HEK293 (cell line): ENCODE measurements at regions not wholly inside any gene's neighbourhood (a gene's known extent, or its start where the extent isn't known, plus 50 kb on each side); places are given as distances from the start of the nearest gene placed in this dataset.

Experiments
- CTCF ChIA-PET: fragments of 350-600 bp; formaldehyde crosslinking; extraction: SDS; loops from one replicate; lab custom pipeline; 2021; ENCODE audit warnings: antibody characterized with exemption; lab: Yijun Ruan, JAX
- POLR2A ChIA-PET: fragments of 300-600 bp; formaldehyde crosslinking; extraction: SDS; loops from one replicate; lab custom pipeline; 2020; ENCODE audit warnings: antibody characterized with exemption, inconsistent platforms; lab: Yijun Ruan, JAX
- H3K27ac ChIP-seq: fragments of 200-500 bp; sonication (Bioruptor generic); 2 replicates; pipeline ENCODE4 v1.5.1; 2014; ENCODE audit warnings: low read depth, low read length, control low read depth, inconsistent platforms; ENCODE audit errors: extremely low read depth
- H3K36me3 ChIP-seq, 2 experiments: fragments of 200-500 bp in 1 of 2; sonication (Bioruptor generic) in 1 of 2; 1 replicate in 1 of 2; 2 replicates in 1 of 2; pipeline ENCODE4 v1.5.1; 2014 to 2017; ENCODE audit warnings: inconsistent platforms in 2 of 2, low read length in 2 of 2; ENCODE audit not compliant: control insufficient read depth in 2 of 2, insufficient read depth in 1 of 2
- H3K4me1 ChIP-seq: fragments of 200-500 bp; sonication (Bioruptor generic); 2 replicates; pipeline ENCODE4 v1.5.1; 2014; ENCODE audit warnings: mild to moderate bottlenecking, low read length, inconsistent platforms; ENCODE audit not compliant: control insufficient read depth, insufficient read depth
- H3K4me3 ChIP-seq: 2 replicates; pipeline ENCODE4 v1.5.1; 2011; ENCODE audit warnings: low read depth, mild to moderate bottlenecking, control low read depth, low read length, moderate library complexity
- H3K9me3 ChIP-seq: fragments of 200-500 bp; sonication (Bioruptor generic); 2 replicates; pipeline ENCODE4 v1.5.1; 2014; ENCODE audit warnings: low read depth, low read length, inconsistent platforms; ENCODE audit not compliant: control insufficient read depth, insufficient read depth
- EGR2 ChIP-seq: fragments of 450-650 bp; formaldehyde crosslinking; IDR thresholded peaks from 2 replicates; pipeline ENCODE4 v1.5.1; 2016; ENCODE audit warnings: low read depth, missing biosample characterization, missing genetic modification characterization
- HOXC10 ChIP-seq: sonication (generic); formaldehyde crosslinking; IDR thresholded peaks from 2 replicates; pipeline ENCODE4 v1.8.1; 2023; ENCODE audit warnings: mild to moderate bottlenecking, missing genetic modification reagents
- MZF1 ChIP-seq: fragments of 450-650 bp; formaldehyde crosslinking; IDR thresholded peaks from 2 replicates; pipeline ENCODE4 v1.5.1; 2017; ENCODE audit warnings: missing biosample characterization, missing genetic modification characterization, borderline replicate concordance
- OVOL3 ChIP-seq: fragments of 450-650 bp; formaldehyde crosslinking; IDR thresholded peaks from 2 replicates; pipeline ENCODE4 v1.5.1; 2016; ENCODE audit warnings: missing biosample characterization, missing genetic modification characterization
- WT1 ChIP-seq: fragments of 450-650 bp; formaldehyde crosslinking; IDR thresholded peaks from 2 replicates; pipeline ENCODE4 v1.5.1; 2016; ENCODE audit warnings: missing biosample characterization, missing genetic modification characterization
- ZBTB20 ChIP-seq: fragments of 450-650 bp; formaldehyde crosslinking; IDR thresholded peaks from 2 replicates; pipeline ENCODE4 v1.5.1; 2016; ENCODE audit warnings: missing biosample characterization, missing genetic modification characterization
- ZNF202 ChIP-seq: fragments of 450-650 bp; formaldehyde crosslinking; IDR thresholded peaks from 2 replicates; pipeline ENCODE4 v1.5.1; 2016; ENCODE audit warnings: missing biosample characterization, missing genetic modification characterization, borderline replicate concordance
- ZNF302 ChIP-seq: fragments of 450-650 bp; formaldehyde crosslinking; IDR thresholded peaks from 2 replicates; pipeline ENCODE4 v1.5.1; 2016; ENCODE audit warnings: missing biosample characterization, missing genetic modification characterization, low read depth
- ZNF394 ChIP-seq: fragments of 450-650 bp; formaldehyde crosslinking; IDR thresholded peaks from 2 replicates; pipeline ENCODE4 v1.5.1; 2016; ENCODE audit warnings: missing biosample characterization, missing genetic modification characterization, mild to moderate bottlenecking, moderate library complexity, borderline replicate concordance
- ZNF416 ChIP-seq: fragments of 450-650 bp; formaldehyde crosslinking; IDR thresholded peaks from 2 replicates; pipeline ENCODE4 v1.5.1; 2016; ENCODE audit warnings: missing biosample characterization, missing genetic modification characterization
- ZNF426 ChIP-seq: fragments of 450-650 bp; formaldehyde crosslinking; IDR thresholded peaks from 2 replicates; pipeline ENCODE4 v1.5.1; 2017; ENCODE audit warnings: missing biosample characterization, missing genetic modification characterization, mild to moderate bottlenecking, inconsistent platforms, moderate library complexity
- ZNF530 ChIP-seq: fragments of 450-650 bp; formaldehyde crosslinking; IDR thresholded peaks from 2 replicates; pipeline ENCODE4 v1.5.1; 2016; ENCODE audit warnings: low read depth, missing biosample characterization, missing genetic modification characterization
- ZNF560 ChIP-seq: fragments of 450-650 bp; formaldehyde crosslinking; IDR thresholded peaks from 2 replicates; pipeline ENCODE4 v1.5.1; 2017; ENCODE audit warnings: missing biosample characterization, missing genetic modification characterization, borderline replicate concordance
- ZNF670 ChIP-seq: fragments of 450-650 bp; formaldehyde crosslinking; IDR thresholded peaks from 2 replicates; pipeline ENCODE4 v1.5.1; 2016; ENCODE audit warnings: missing biosample characterization, missing genetic modification characterization, low read depth
- ZSCAN23 ChIP-seq: fragments of 450-650 bp; formaldehyde crosslinking; IDR thresholded peaks from 2 replicates; pipeline ENCODE4 v1.5.1; 2016; ENCODE audit warnings: missing biosample characterization, missing genetic modification characterization
- TF ChIP-seq, protein P1 (sequence below): fragments of 450-650 bp; formaldehyde crosslinking; IDR thresholded peaks from 2 replicates; pipeline ENCODE4 v1.5.1; 2016; ENCODE audit warnings: missing biosample characterization, missing genetic modification characterization
- TF ChIP-seq, protein P2 (sequence below): fragments of 450-650 bp; formaldehyde crosslinking; IDR thresholded peaks from 2 replicates; pipeline ENCODE4 v1.5.1; 2016; ENCODE audit warnings: missing biosample characterization, missing genetic modification characterization, borderline replicate concordance
- TF ChIP-seq, protein P3 (sequence below): fragments of 450-650 bp; formaldehyde crosslinking; IDR thresholded peaks from 2 replicates; pipeline ENCODE4 v1.5.1; 2016; ENCODE audit warnings: missing biosample characterization, missing genetic modification characterization
- TF ChIP-seq, protein P4 (sequence below): fragments of 450-650 bp; formaldehyde crosslinking; IDR thresholded peaks from 2 replicates; pipeline ENCODE4 v1.5.1; 2016; ENCODE audit warnings: missing biosample characterization, missing genetic modification characterization

DNA sequence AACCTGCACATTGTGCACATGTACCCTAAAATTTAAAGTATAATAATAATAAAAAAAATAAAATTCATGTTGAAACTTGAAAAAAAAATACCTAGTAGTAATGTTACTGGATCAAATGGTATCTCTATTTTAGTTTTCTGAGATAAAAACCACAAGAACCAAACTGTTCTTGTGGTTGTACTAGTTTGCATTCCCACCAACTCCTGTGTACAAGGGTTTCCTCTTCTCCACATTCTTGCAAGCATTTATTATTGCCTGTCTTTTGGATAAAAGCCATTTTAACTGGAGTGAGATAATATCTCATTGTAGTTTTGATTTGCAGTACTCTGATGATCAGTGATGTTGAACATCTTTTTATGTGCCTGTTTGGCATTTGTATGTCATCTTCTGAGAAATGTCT is 177.7 kb downstream of the KIF20B start:
- H3K4me1 ChIP-seq = no peaks in the 10 kb centered on the region
- no peak overlapping the region for H3K27ac ChIP-seq
- H3K4me3 ChIP-seq = no peak overlapping the region
- H3K9me3 ChIP-seq = no peaks in the 10 kb centered on the region; the same call in 1 of the 2 replicates
- no peaks in the 10 kb centered on the region for H3K36me3 ChIP-seq
- ChIA-PET CTCF (no interaction called here), POLR2A (no interaction called here)
- TF ChIP-seq, protein P1, sequence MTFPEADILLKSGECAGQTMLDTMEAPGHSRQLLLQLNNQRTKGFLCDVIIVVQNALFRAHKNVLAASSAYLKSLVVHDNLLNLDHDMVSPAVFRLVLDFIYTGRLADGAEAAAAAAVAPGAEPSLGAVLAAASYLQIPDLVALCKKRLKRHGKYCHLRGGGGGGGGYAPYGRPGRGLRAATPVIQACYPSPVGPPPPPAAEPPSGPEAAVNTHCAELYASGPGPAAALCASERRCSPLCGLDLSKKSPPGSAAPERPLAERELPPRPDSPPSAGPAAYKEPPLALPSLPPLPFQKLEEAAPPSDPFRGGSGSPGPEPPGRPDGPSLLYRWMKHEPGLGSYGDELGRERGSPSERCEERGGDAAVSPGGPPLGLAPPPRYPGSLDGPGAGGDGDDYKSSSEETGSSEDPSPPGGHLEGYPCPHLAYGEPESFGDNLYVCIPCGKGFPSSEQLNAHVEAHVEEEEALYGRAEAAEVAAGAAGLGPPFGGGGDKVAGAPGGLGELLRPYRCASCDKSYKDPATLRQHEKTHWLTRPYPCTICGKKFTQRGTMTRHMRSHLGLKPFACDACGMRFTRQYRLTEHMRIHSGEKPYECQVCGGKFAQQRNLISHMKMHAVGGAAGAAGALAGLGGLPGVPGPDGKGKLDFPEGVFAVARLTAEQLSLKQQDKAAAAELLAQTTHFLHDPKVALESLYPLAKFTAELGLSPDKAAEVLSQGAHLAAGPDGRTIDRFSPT (tag by site-specific recombination) = no peak
- TF ChIP-seq, protein P2, sequence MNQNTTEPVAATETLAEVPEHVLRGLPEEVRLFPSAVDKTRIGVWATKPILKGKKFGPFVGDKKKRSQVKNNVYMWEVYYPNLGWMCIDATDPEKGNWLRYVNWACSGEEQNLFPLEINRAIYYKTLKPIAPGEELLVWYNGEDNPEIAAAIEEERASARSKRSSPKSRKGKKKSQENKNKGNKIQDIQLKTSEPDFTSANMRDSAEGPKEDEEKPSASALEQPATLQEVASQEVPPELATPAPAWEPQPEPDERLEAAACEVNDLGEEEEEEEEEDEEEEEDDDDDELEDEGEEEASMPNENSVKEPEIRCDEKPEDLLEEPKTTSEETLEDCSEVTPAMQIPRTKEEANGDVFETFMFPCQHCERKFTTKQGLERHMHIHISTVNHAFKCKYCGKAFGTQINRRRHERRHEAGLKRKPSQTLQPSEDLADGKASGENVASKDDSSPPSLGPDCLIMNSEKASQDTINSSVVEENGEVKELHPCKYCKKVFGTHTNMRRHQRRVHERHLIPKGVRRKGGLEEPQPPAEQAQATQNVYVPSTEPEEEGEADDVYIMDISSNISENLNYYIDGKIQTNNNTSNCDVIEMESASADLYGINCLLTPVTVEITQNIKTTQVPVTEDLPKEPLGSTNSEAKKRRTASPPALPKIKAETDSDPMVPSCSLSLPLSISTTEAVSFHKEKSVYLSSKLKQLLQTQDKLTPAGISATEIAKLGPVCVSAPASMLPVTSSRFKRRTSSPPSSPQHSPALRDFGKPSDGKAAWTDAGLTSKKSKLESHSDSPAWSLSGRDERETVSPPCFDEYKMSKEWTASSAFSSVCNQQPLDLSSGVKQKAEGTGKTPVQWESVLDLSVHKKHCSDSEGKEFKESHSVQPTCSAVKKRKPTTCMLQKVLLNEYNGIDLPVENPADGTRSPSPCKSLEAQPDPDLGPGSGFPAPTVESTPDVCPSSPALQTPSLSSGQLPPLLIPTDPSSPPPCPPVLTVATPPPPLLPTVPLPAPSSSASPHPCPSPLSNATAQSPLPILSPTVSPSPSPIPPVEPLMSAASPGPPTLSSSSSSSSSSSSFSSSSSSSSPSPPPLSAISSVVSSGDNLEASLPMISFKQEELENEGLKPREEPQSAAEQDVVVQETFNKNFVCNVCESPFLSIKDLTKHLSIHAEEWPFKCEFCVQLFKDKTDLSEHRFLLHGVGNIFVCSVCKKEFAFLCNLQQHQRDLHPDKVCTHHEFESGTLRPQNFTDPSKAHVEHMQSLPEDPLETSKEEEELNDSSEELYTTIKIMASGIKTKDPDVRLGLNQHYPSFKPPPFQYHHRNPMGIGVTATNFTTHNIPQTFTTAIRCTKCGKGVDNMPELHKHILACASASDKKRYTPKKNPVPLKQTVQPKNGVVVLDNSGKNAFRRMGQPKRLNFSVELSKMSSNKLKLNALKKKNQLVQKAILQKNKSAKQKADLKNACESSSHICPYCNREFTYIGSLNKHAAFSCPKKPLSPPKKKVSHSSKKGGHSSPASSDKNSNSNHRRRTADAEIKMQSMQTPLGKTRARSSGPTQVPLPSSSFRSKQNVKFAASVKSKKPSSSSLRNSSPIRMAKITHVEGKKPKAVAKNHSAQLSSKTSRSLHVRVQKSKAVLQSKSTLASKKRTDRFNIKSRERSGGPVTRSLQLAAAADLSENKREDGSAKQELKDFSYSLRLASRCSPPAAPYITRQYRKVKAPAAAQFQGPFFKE (tag by site-specific recombination) = no peak
- TF ChIP-seq ZNF416 (tag by site-specific recombination) (no peak), ZNF530 (no peak), WT1 (no peak), HOXC10 (CRISPR knock-in tag) (no peak), ZNF426 (tag by site-specific recombination) (no peak), ZNF302 (no peak), ZSCAN23 (no peak), ZNF202 (tag by site-specific recombination) (no peak), OVOL3 (no peak), ZBTB20 (tag by site-specific recombination) (no peak), ZNF670 (no peak), ZNF560 (tag by site-specific recombination) (no peak), ZNF394 (tag by site-specific recombination) (no peak), MZF1 (tag by site-specific recombination) (no peak), EGR2 (no peak)
- TF ChIP-seq, protein P3, sequence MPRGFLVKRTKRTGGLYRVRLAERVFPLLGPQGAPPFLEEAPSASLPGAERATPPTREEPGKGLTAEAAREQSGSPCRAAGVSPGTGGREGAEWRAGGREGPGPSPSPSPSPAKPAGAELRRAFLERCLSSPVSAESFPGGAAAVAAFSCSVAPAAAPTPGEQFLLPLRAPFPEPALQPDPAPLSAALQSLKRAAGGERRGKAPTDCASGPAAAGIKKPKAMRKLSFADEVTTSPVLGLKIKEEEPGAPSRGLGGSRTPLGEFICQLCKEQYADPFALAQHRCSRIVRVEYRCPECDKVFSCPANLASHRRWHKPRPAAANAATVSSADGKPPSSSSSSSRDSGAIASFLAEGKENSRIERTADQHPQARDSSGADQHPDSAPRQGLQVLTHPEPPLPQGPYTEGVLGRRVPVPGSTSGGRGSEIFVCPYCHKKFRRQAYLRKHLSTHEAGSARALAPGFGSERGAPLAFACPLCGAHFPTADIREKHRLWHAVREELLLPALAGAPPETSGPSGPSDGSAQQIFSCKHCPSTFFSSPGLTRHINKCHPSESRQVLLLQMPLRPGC (tag by site-specific recombination) = no peak
- TF ChIP-seq, protein P4, sequence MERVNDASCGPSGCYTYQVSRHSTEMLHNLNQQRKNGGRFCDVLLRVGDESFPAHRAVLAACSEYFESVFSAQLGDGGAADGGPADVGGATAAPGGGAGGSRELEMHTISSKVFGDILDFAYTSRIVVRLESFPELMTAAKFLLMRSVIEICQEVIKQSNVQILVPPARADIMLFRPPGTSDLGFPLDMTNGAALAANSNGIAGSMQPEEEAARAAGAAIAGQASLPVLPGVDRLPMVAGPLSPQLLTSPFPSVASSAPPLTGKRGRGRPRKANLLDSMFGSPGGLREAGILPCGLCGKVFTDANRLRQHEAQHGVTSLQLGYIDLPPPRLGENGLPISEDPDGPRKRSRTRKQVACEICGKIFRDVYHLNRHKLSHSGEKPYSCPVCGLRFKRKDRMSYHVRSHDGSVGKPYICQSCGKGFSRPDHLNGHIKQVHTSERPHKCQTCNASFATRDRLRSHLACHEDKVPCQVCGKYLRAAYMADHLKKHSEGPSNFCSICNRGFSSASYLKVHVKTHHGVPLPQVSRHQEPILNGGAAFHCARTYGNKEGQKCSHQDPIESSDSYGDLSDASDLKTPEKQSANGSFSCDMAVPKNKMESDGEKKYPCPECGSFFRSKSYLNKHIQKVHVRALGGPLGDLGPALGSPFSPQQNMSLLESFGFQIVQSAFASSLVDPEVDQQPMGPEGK (tag by site-specific recombination) = no peak
